GM19043 (cell line): ENCODE measurements at regions not wholly inside any gene's neighbourhood (a gene's known extent, or its start where the extent isn't known, plus 50 kb on each side); places are given as distances from the start of the nearest gene placed in this dataset.
"Not testable (repeated sequence)": the region's sequence is repeated elsewhere in the genome, so short reads cannot be mapped to it uniquely, and the experiment has no call there.

Experiments used
- ATAC-seq: cut with Tn5 transposase; IDR thresholded peaks from one replicate; pipeline ENCODE4 v1.9.1; 2021; ENCODE audit warnings: low read depth; ENCODE audit not compliant: unreplicated experiment

- no peak for ATAC-seq
Measured at GRCh38 chr2:192535956-192536921, 341.5 kb upstream of the TMEFF2 start.

- no peak for ATAC-seq
Measured at GRCh38 chr2:192534072-192534471, 339.3 kb upstream of the TMEFF2 start.

- not testable (repeated sequence) for ATAC-seq
Measured at GRCh38 chr2:192524642-192525251, 330.0 kb upstream of the TMEFF2 start.

- ATAC-seq = not testable (repeated sequence)
Measured at GRCh38 chr2:192524214-192524613, 329.5 kb upstream of the TMEFF2 start.

- ATAC-seq = no peak
Measured at GRCh38 chr2:192515937-192516336, 321.2 kb upstream of the TMEFF2 start.

GRCh38 chr2:192513575-192513974 lies 318.8 kb upstream of the TMEFF2 start:
- no peak for ATAC-seq

- ATAC-seq = not testable (repeated sequence)
Measured at GRCh38 chr2:192507836-192508450, 313.2 kb upstream of the TMEFF2 start.

- no peak for ATAC-seq
Measured at GRCh38 chr2:192500550-192501200, 305.9 kb upstream of the TMEFF2 start.

- ATAC-seq = no peak
Measured at GRCh38 chr2:192499476-192499875, 304.7 kb upstream of the TMEFF2 start.

- no peak for ATAC-seq
Measured at GRCh38 chr2:192498747-192499146, 304.0 kb upstream of the TMEFF2 start.

GRCh38 chr2:192488158-192488557 lies 293.4 kb upstream of the TMEFF2 start:
- not testable (repeated sequence) for ATAC-seq

- ATAC-seq = no peak
Measured at GRCh38 chr2:192487636-192488035, 292.9 kb upstream of the TMEFF2 start.

GRCh38 chr2:192484903-192485302 lies 290.2 kb upstream of the TMEFF2 start:
- ATAC-seq = no peak

GRCh38 chr2:192480984-192481383 lies 286.3 kb upstream of the TMEFF2 start:
- no peak for ATAC-seq

- ATAC-seq = no peak
Measured at GRCh38 chr2:192473331-192473730, 278.6 kb upstream of the TMEFF2 start.

GRCh38 chr2:192471982-192472381 lies 277.2 kb upstream of the TMEFF2 start:
- no peak for ATAC-seq

GRCh38 chr2:192469612-192470011 lies 274.9 kb upstream of the TMEFF2 start:
- ATAC-seq = no peak

GRCh38 chr2:192467953-192468660 lies 273.4 kb upstream of the TMEFF2 start:
- ATAC-seq = no peak

- no peak for ATAC-seq
Measured at GRCh38 chr2:192465141-192465540, 270.4 kb upstream of the TMEFF2 start.

- no peak for ATAC-seq
Measured at GRCh38 chr2:192459422-192459821, 264.7 kb upstream of the TMEFF2 start.
